ENCODE measurements at regions not wholly inside any gene's neighbourhood (a gene's known extent, or its start where the extent isn't known, plus 50 kb on each side); places are given as distances from the start of the nearest gene placed in this dataset.
A peak's percentile ranks its signal among the peaks of the same experiment; 100 is the strongest.

DNA sequence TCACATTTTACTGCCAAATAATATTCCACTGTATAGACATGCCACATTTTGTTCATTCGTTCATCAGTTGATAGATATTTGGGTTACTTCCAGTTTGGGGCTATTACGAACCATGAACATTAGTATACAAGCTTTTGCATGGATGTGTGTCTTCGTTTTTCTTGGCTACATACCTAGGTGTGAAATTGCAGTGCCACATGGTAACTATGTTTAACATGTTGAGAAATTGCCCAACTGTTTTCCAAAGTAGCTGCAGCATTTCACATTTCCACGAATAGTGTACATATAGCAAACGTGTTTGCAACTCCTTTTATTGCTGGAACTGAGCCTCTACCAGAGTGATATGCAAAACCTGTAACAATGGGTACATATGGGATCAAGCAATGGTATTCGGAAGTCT is 221.5 kb downstream of the VEGFC start:
- H3K4me3 ChIP-seq, result no peak overlapping the region
- in situ Hi-C loops (cut with MboI), result loop anchor here (25.0 kb wide), 1 partner anchor 466 kb away; no protein-coding TSS in a partner anchor
- TF ChIP-seq EZH2 (IDR thresholded peaks at IDR 0.05; ENCODE audit: insufficient read depth, poor library complexity, severe bottlenecking) (no peak), EZH2phosphoT487 (IDR thresholded peaks at IDR 0.05; ENCODE audit: insufficient read depth, low read depth) (no peak)
- no peaks in the 10 kb centered on the region for H3F3A ChIP-seq (ENCODE audit: insufficient read depth)
- no peak overlapping the region for H2AFZ ChIP-seq
- H3K27ac ChIP-seq, result no peak overlapping the region
- H4K20me1 ChIP-seq (ENCODE audit: insufficient read depth), result no peaks in the 10 kb centered on the region
- H3K9me2 ChIP-seq (ENCODE audit: insufficient read depth), result no peaks in the 10 kb centered on the region
- H3K36me3 ChIP-seq (ENCODE audit: low read depth), result no peaks in the 10 kb centered on the region
- no peaks in the 10 kb centered on the region for H3K27me3 ChIP-seq (replicated peaks; ENCODE audit: insufficient read depth)
- no peaks in the 10 kb centered on the region for H3K4me1 ChIP-seq (ENCODE audit: insufficient read depth)
- H3K9ac ChIP-seq, result no peak overlapping the region
- 69 to 70% methylated on average over 6 of the region's 6 CpGs for WGBS, 2 experiments (ENCODE audit: low coverage in 1 of 2, low lambda C conversion rate in 2 of 2, missing lambda C conversion rate in 2 of 2)
- H3K9me3 ChIP-seq (ENCODE audit: low read depth), result no peaks in the 10 kb centered on the region
- DNase-seq, result no peak
- no peaks in the 10 kb centered on the region for H3K79me2 ChIP-seq (ENCODE audit: insufficient read depth)
- H3K4me2 ChIP-seq (ENCODE audit: unreplicated experiment), result no peak overlapping the region

DNA sequence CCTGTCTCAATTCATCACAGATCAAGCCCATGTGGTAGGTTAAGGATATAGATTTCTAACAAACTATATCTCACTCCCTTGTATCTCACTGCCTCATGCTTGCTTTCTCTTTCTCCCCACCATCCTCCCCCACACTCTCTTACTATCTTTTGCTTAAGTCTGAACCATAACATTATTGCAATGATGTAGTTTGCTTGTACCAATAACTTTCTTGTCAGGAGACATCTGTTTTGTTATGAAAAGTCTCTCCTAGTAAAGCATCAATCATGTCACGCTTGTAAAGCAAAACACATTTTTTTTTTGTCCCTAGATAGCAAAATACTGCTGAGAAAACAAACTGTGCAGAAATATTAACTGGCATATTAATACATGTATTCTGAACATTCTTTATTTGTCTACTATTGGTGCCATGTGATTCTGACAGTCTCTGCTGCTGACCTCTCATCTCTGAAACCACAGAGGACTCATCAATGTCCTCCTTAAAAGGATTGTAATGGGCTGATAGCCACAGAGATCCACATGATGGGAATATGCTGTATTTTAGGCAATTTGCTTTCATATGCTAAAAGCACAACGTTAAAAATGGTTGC is 217.5 kb downstream of the VEGFC start:
- in situ Hi-C loops (cut with MboI), result no loop called here
- H3K9me2 ChIP-seq (ENCODE audit: insufficient read depth), result no peaks in the 10 kb centered on the region
- H4K20me1 ChIP-seq (ENCODE audit: insufficient read depth), result no peaks in the 10 kb centered on the region
- WGBS, 2 experiments (ENCODE audit: low coverage in 1 of 2, low lambda C conversion rate in 2 of 2, missing lambda C conversion rate in 2 of 2), result 8 to 10% methylated on average over 2 of the region's 2 CpGs
- H3K36me3 ChIP-seq (ENCODE audit: low read depth), result no peaks in the 10 kb centered on the region
- no peak overlapping the region for H3K4me3 ChIP-seq
- TF ChIP-seq EZH2 (IDR thresholded peaks at IDR 0.05; ENCODE audit: insufficient read depth, poor library complexity, severe bottlenecking) (no peak), EZH2phosphoT487 (IDR thresholded peaks at IDR 0.05; ENCODE audit: insufficient read depth, low read depth) (no peak)
- H3K9me3 ChIP-seq (ENCODE audit: low read depth), result no peaks in the 10 kb centered on the region
- H3F3A ChIP-seq (ENCODE audit: insufficient read depth), result no peaks in the 10 kb centered on the region
- no peaks in the 10 kb centered on the region for H3K79me2 ChIP-seq (ENCODE audit: insufficient read depth)
- no peak overlapping the region for H3K27ac ChIP-seq
- H3K4me2 ChIP-seq (ENCODE audit: unreplicated experiment), result no peak overlapping the region
- H3K9ac ChIP-seq, result no peak overlapping the region
- no peaks in the 10 kb centered on the region for H3K27me3 ChIP-seq (replicated peaks; ENCODE audit: insufficient read depth)
- peak; percentile 26 for DNase-seq
- H2AFZ ChIP-seq, result no peak overlapping the region
- no peaks in the 10 kb centered on the region for H3K4me1 ChIP-seq (ENCODE audit: insufficient read depth)

DNA sequence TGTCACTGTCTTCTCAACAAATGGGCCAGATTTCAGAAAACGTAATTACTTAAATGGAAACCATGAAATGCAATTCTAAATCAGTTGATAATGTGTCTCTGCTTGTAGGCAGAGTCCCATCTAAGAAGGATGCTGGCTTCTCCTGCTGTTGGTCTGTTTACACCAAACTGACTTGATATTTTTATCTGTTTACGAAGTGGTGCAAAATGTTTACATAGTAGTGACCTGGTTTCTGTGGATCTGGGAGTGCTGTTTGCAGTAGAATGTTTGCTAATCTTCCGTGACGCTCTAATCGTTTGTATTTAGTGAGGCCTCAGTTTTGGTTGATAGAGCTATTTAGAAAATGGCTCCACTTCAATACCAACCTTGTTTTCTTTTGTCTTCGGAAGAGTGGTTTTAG is 213.5 kb downstream of the VEGFC start:
- no peak overlapping the region for H2AFZ ChIP-seq
- WGBS, 2 experiments (ENCODE audit: low coverage in 1 of 2, low lambda C conversion rate in 2 of 2, missing lambda C conversion rate in 2 of 2), result 88 to 92% methylated on average over 6 of the region's 6 CpGs
- no peaks in the 10 kb centered on the region for H3K9me2 ChIP-seq (ENCODE audit: insufficient read depth)
- H3K4me2 ChIP-seq (ENCODE audit: unreplicated experiment), result no peak overlapping the region
- no peaks in the 10 kb centered on the region for H3K27me3 ChIP-seq (replicated peaks; ENCODE audit: insufficient read depth)
- H3K9me3 ChIP-seq (ENCODE audit: low read depth), result no peaks in the 10 kb centered on the region
- TF ChIP-seq EZH2phosphoT487 (IDR thresholded peaks at IDR 0.05; ENCODE audit: insufficient read depth, low read depth) (no peak), EZH2 (IDR thresholded peaks at IDR 0.05; ENCODE audit: insufficient read depth, poor library complexity, severe bottlenecking) (no peak)
- H3K79me2 ChIP-seq (ENCODE audit: insufficient read depth), result no peaks in the 10 kb centered on the region
- no peak overlapping the region for H3K4me3 ChIP-seq
- H3K4me1 ChIP-seq (ENCODE audit: insufficient read depth), result no peaks in the 10 kb centered on the region
- H3K36me3 ChIP-seq (ENCODE audit: low read depth), result no peaks in the 10 kb centered on the region
- no peak for DNase-seq
- H3K9ac ChIP-seq, result no peak overlapping the region
- no peaks in the 10 kb centered on the region for H4K20me1 ChIP-seq (ENCODE audit: insufficient read depth)
- no peaks in the 10 kb centered on the region for H3F3A ChIP-seq (ENCODE audit: insufficient read depth)
- in situ Hi-C loops (cut with MboI), result no loop called here
- no peak overlapping the region for H3K27ac ChIP-seq

DNA sequence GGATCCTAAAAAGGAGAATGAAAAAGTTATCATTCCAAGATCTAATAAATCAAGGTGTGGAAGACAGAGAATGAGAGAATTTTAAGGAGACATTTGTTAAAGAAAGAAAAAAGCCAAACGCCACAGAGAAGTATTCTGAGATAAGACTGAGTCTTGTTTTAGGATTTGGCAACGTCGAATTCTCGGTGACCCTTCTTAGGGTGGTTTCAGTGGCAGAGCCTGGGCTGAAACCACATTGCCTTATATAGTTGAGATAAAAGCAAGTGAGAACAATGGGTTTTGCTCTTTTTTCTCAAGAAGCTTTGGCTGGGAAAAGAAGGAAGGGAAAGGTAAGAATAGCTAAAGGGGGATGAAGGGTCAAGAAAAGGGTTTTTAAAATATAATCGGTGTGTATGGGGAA is 209.4 kb downstream of the VEGFC start:
- TF ChIP-seq EZH2 (IDR thresholded peaks at IDR 0.05; ENCODE audit: insufficient read depth, poor library complexity, severe bottlenecking), result no peak
- no peak for TF ChIP-seq EZH2phosphoT487 (IDR thresholded peaks at IDR 0.05; ENCODE audit: insufficient read depth, low read depth)
- H3K27ac ChIP-seq, result no peak overlapping the region

More for the DNA sequence above, 209.4 kb downstream of the VEGFC start:
- H3K4me3 ChIP-seq, result no peak overlapping the region
- WGBS, 2 experiments (ENCODE audit: low coverage in 1 of 2, low lambda C conversion rate in 2 of 2, missing lambda C conversion rate in 2 of 2), result 92 to 94% methylated on average over 5 of the region's 5 CpGs
- no peaks in the 10 kb centered on the region for H3K36me3 ChIP-seq (ENCODE audit: low read depth)
- no peak overlapping the region for H3K9ac ChIP-seq
- no peaks in the 10 kb centered on the region for H4K20me1 ChIP-seq (ENCODE audit: insufficient read depth)
- no peak overlapping the region for H2AFZ ChIP-seq
- H3K4me2 ChIP-seq (ENCODE audit: unreplicated experiment), result no peak overlapping the region
- no peaks in the 10 kb centered on the region for H3K27me3 ChIP-seq (replicated peaks; ENCODE audit: insufficient read depth)
- in situ Hi-C loops (cut with MboI), result no loop called here
- no peaks in the 10 kb centered on the region for H3K79me2 ChIP-seq (ENCODE audit: insufficient read depth)
- no peaks in the 10 kb centered on the region for H3F3A ChIP-seq (ENCODE audit: insufficient read depth)
- DNase-seq, result no peak
- H3K9me3 ChIP-seq (ENCODE audit: low read depth), result no peaks in the 10 kb centered on the region
- H3K9me2 ChIP-seq (ENCODE audit: insufficient read depth), result no peaks in the 10 kb centered on the region
- H3K4me1 ChIP-seq (ENCODE audit: insufficient read depth), result peaks cover 12% of the 10 kb centered on the region
